Sigmoid colon (tissue), 6 donors: ENCODE measurements at regions not wholly inside any gene's neighbourhood (a gene's known extent, or its start where the extent isn't known, plus 50 kb on each side); places are given as distances from the start of the nearest gene placed in this dataset.

ENCODE experiments used
- DNase-seq: peaks from one replicate; pipeline ENCODE4 v3.0.0-alpha.2; 2019
- H3K27ac ChIP-seq, 4 donors: fragments of 200-600 bp; sonication (generic); one replicate each; pipeline ENCODE4 v1.5.1; 2016 to 2019; ENCODE audit warnings: mild to moderate bottlenecking in 1 of 4
- H3K27me3 ChIP-seq, 3 donors: fragments of 200-600 bp; sonication (generic); one replicate each; pipeline ENCODE4 v1.5.1; 2019; ENCODE audit warnings: mild to moderate bottlenecking in 1 of 3
- H3K36me3 ChIP-seq, 4 donors: fragments of 200-600 bp; sonication (generic); one replicate each; pipeline ENCODE4 v1.5.1; 2016 to 2019
- H3K4me1 ChIP-seq, 4 donors: fragments of 200-600 bp; sonication (generic); one replicate each; pipeline ENCODE4 v1.5.1; 2017 to 2019
- H3K4me3 ChIP-seq, 4 donors: fragments of 200-600 bp; sonication (generic); one replicate each; pipeline ENCODE4 v1.5.1; 2017 to 2019; ENCODE audit warnings: mild to moderate bottlenecking in 2 of 4, moderate library complexity in 1 of 4
- H3K9me3 ChIP-seq, 4 donors: fragments of 200-600 bp in 3 of 4; sonication (generic) in 3 of 4; one replicate each; pipeline versions ENCODE4 v1.5.1 to v1.6.1; 2013 to 2019
- CTCF ChIP-seq, 4 experiments: fragments of 450-650 bp in 3 of 4; fragments of 200-600 bp in 1 of 4; IDR thresholded peaks; one replicate each; pipeline ENCODE4 v1.5.1; 2016 to 2019; ENCODE audit warnings: antibody characterized with exemption in 4 of 4, mild to moderate bottlenecking in 3 of 4, moderate library complexity in 2 of 4
- EP300 ChIP-seq, 4 donors: sonication (generic); formaldehyde crosslinking; IDR thresholded peaks; one replicate each; pipeline ENCODE4 v1.6.1; 2017; ENCODE audit warnings: antibody characterized with exemption in 4 of 4
- POLR2A ChIP-seq, 2 donors: fragments of 450-650 bp; IDR thresholded peaks; one replicate each; pipeline ENCODE4 v1.6.1; 2016; ENCODE audit warnings: antibody characterized with exemption in 2 of 2, mild to moderate bottlenecking in 2 of 2, moderate library complexity in 2 of 2
- POLR2AphosphoS5 ChIP-seq, 4 donors: sonication (generic); formaldehyde crosslinking; IDR thresholded peaks; one replicate each; pipeline ENCODE4 v1.6.1; 2017; ENCODE audit warnings: antibody characterized with exemption in 4 of 4
- WGBS, 2 donors: extraction: QIAGEN DNeasy Blood & Tissue Kit; methylation state at CpG; one replicate each; pipeline ENCODE4 v1.1.7; 2013; 5-methylcytosine and 5-hydroxymethylcytosine counted together
- intact Hi-C: fragments of 100-400 bp; cut with DNase I; formaldehyde crosslinking; loops from one replicate; pipeline ENCODE4 v1.15.1; 2023
- donor health status: healthy with polysubstance abuse.
- donor health status: healthy.

- Histone ChIP-seq H3K27ac (no peak overlapping the region), H3K27me3 (no peaks in the 10 kb centered on the region), H3K36me3 (no peaks in the 10 kb centered on the region), H3K4me3 (no peak overlapping the region), H3K4me1 (no peaks in the 10 kb centered on the region), H3K9me3 (no peaks in the 10 kb centered on the region)
- intact Hi-C loops = no loop called here
- WGBS, 2 donors = 72 to 80% methylated on average over 5 of the region's 5 CpGs
- TF ChIP-seq CTCF (IDR thresholded peaks at IDR 0.05) = no peak
- TF ChIP-seq EP300 (IDR thresholded peaks at IDR 0.05) = no peak
- TF ChIP-seq POLR2A (IDR thresholded peaks at IDR 0.05) = no peak
- TF ChIP-seq POLR2AphosphoS5 (IDR thresholded peaks at IDR 0.05) = no peak
- DNase-seq = no peak
Observed at GRCh38 chr5:117743337-117743736, 1168.7 kb upstream of the SEMA6A start.

GRCh38 chr5:117741655-117742206 lies 1167.1 kb upstream of the SEMA6A start:
- DNase-seq = no peak
- no peaks in the 10 kb centered on the region for H3K9me3 ChIP-seq
- H3K36me3 ChIP-seq = no peaks in the 10 kb centered on the region
- intact Hi-C loops = no loop called here
- H3K27ac ChIP-seq = no peak overlapping the region
- WGBS, 2 donors = 34 to 59% methylated on average over 1 of the region's 1 CpG
- TF ChIP-seq POLR2A (IDR thresholded peaks at IDR 0.05) (no peak), CTCF (IDR thresholded peaks at IDR 0.05) (no peak), EP300 (IDR thresholded peaks at IDR 0.05) (no peak), POLR2AphosphoS5 (IDR thresholded peaks at IDR 0.05) (no peak)
- H3K4me3 ChIP-seq = no peak overlapping the region
- no peaks in the 10 kb centered on the region for H3K27me3 ChIP-seq
- H3K4me1 ChIP-seq = no peaks in the 10 kb centered on the region

GRCh38 chr5:117740268-117740667 lies 1165.6 kb upstream of the SEMA6A start:
- Histone ChIP-seq H3K9me3 (no peaks in the 10 kb centered on the region), H3K27ac (no peak overlapping the region), H3K27me3 (no peaks in the 10 kb centered on the region), H3K4me3 (no peak overlapping the region), H3K4me1 (no peaks in the 10 kb centered on the region), H3K36me3 (no peaks in the 10 kb centered on the region)
- no peak for DNase-seq
- intact Hi-C loops = no loop called here
- no peak for TF ChIP-seq POLR2AphosphoS5 (IDR thresholded peaks at IDR 0.05)
- TF ChIP-seq POLR2A (IDR thresholded peaks at IDR 0.05) = no peak
- TF ChIP-seq EP300 (IDR thresholded peaks at IDR 0.05) = no peak
- no peak for TF ChIP-seq CTCF (IDR thresholded peaks at IDR 0.05)

GRCh38 chr5:117738571-117738970 lies 1163.9 kb upstream of the SEMA6A start:
- no peaks in the 10 kb centered on the region for H3K27me3 ChIP-seq
- intact Hi-C loops = loop anchor here (10.0 kb wide), 1 partner anchor 1164 kb away; the partner anchor contains the start of gene SEMA6A
- no peak overlapping the region for H3K27ac ChIP-seq
- WGBS, 2 donors = 64 to 90% methylated on average over 3 of the region's 3 CpGs
- TF ChIP-seq EP300 (IDR thresholded peaks at IDR 0.05) = no peak
- TF ChIP-seq POLR2AphosphoS5 (IDR thresholded peaks at IDR 0.05) = no peak
- no peaks in the 10 kb centered on the region for H3K36me3 ChIP-seq
- no peaks in the 10 kb centered on the region for H3K4me1 ChIP-seq
- H3K4me3 ChIP-seq = no peak overlapping the region
- no peaks in the 10 kb centered on the region for H3K9me3 ChIP-seq
- DNase-seq = no peak

- Histone ChIP-seq H3K27me3 (no peaks in the 10 kb centered on the region), H3K4me1 (peaks cover 0 to 7% (median 0%) of the 10 kb centered on the region in 4 donors), H3K27ac (no peak overlapping the region), H3K36me3 (no peaks in the 10 kb centered on the region), H3K4me3 (no peak overlapping the region), H3K9me3 (no peaks in the 10 kb centered on the region)
- 71 to 85% methylated on average over 2 of the region's 2 CpGs for WGBS, 2 donors
- intact Hi-C loops = loop anchor here (10.0 kb wide), 1 partner anchor 1162 kb away; the partner anchor contains the start of gene SEMA6A
- TF ChIP-seq POLR2AphosphoS5 (IDR thresholded peaks at IDR 0.05) = no peak
- TF ChIP-seq EP300 (IDR thresholded peaks at IDR 0.05) = no peak
- no peak for TF ChIP-seq CTCF (IDR thresholded peaks at IDR 0.05)
- no peak for TF ChIP-seq POLR2A (IDR thresholded peaks at IDR 0.05)
- no peak for DNase-seq
Observed at GRCh38 chr5:117736698-117737097, 1162.1 kb upstream of the SEMA6A start.
